ENCODE measurements at regions not wholly inside any gene's neighbourhood (a gene's known extent, or its start where the extent isn't known, plus 50 kb on each side); places are given as distances from the start of the nearest gene placed in this dataset.

DNA sequence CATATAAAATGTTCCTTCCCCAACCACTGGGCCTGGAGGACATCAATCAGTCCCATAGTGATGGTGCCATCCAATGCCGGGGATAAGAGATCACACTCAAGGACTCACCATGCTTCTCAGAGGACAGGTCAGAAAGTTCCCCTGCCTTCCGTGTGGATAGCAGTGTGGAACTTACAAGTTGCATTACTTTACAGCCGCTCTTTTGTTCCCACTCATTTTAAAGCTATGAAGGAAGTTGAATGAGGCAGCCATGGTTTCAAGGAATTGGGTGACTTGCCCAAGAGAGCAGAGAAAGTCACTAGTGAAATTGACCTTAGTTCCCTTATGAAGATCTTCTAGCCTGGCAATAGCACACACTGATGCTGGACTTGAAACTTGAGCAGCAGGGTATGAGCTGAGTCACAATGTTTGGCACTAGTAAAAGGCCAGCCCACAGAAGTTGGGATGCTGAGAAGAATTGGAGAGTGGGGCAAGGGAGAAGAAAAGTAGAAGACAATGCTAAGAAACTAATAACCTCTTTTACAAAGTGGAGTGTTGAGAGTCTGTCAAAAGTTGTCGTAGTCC lies 78.7 kb downstream of the CXCL12 start:
- Histone ChIP-seq H3K27me3 (replicated peaks; ENCODE audit: insufficient read depth, low read length) (no peaks in the 10 kb centered on the region), H3F3A (ENCODE audit: insufficient read depth, low read length) (no peaks in the 10 kb centered on the region), H3K27ac (ENCODE audit: low read length) (no peak overlapping the region), H3K9me3 (replicated peaks; ENCODE audit: insufficient read depth, low read length) (no peaks in the 10 kb centered on the region), H3K4me1 (ENCODE audit: low read length) (no peaks in the 10 kb centered on the region), H2AFZ (ENCODE audit: low read length) (no peak overlapping the region), H3K36me3 (replicated peaks; ENCODE audit: insufficient read depth, low read length) (no peaks in the 10 kb centered on the region), H4K20me1 (ENCODE audit: insufficient read depth, low read length) (no peaks in the 10 kb centered on the region), H3K79me2 (ENCODE audit: low read length) (no peaks in the 10 kb centered on the region), H3K9me2 (replicated peaks; ENCODE audit: insufficient read depth, low read length) (no peaks in the 10 kb centered on the region), H3K9ac (ENCODE audit: low read length) (no peak overlapping the region), H3K4me3 (ENCODE audit: low read length) (no peak overlapping the region), H3K4me2 (ENCODE audit: low read depth, low read length) (no peak overlapping the region)
- TF ChIP-seq EZH2 (optimal IDR thresholded peaks at IDR 0.05; ENCODE audit: low read depth, low read length) (no peak), EZH2phosphoT487 (IDR thresholded peaks at IDR 0.05; ENCODE audit: low read length) (no peak), CTCF (IDR thresholded peaks at IDR 0.05; ENCODE audit: low read length) (no peak)
- no peak for DNase-seq

DNA sequence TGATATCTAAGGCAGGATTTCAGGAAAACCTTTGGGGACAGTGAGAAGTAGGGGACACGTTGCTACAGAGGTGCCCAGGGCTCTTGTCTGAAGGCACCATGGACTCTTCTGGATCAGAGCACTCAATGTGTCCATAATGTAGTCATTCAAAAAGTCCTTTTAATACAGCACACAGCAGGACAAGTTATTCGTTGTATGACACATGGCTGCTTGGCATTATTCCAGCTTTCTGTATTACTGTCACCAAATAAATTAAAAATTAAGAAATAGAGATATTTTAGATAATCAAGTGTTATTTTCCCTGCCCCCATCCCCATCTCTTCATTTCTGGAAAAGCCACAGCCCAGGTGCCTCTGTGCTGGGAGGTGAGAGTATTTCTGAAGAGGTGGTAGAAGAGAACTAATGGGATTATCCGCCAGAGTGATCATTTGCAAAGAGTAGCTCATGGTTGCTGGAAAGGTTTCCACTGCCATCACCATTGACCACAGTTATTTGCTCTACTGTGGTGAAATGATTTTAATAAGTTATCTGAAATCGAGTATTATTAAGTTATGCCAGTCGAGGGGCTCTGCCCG lies 83.0 kb downstream of the CXCL12 start:
- H3K9ac ChIP-seq (ENCODE audit: low read length), result no peak overlapping the region
- no peaks in the 10 kb centered on the region for H3K36me3 ChIP-seq (replicated peaks; ENCODE audit: insufficient read depth, low read length)
- no peak overlapping the region for H3K4me2 ChIP-seq (ENCODE audit: low read depth, low read length)
- DNase-seq, result no peak
- no peaks in the 10 kb centered on the region for H3F3A ChIP-seq (ENCODE audit: insufficient read depth, low read length)
- no peak overlapping the region for H3K4me3 ChIP-seq (ENCODE audit: low read length)
- H3K79me2 ChIP-seq (ENCODE audit: low read length), result no peaks in the 10 kb centered on the region
- H2AFZ ChIP-seq (ENCODE audit: low read length), result no peak overlapping the region
- H4K20me1 ChIP-seq (ENCODE audit: insufficient read depth, low read length), result no peaks in the 10 kb centered on the region
- H3K27me3 ChIP-seq (replicated peaks; ENCODE audit: insufficient read depth, low read length), result no peaks in the 10 kb centered on the region
- H3K9me2 ChIP-seq (replicated peaks; ENCODE audit: insufficient read depth, low read length), result no peaks in the 10 kb centered on the region
- H3K27ac ChIP-seq (ENCODE audit: low read length), result no peak overlapping the region
- no peaks in the 10 kb centered on the region for H3K4me1 ChIP-seq (ENCODE audit: low read length)
- no peaks in the 10 kb centered on the region for H3K9me3 ChIP-seq (replicated peaks; ENCODE audit: insufficient read depth, low read length)
- TF ChIP-seq CTCF (IDR thresholded peaks at IDR 0.05; ENCODE audit: low read length), result no peak
- TF ChIP-seq EZH2phosphoT487 (IDR thresholded peaks at IDR 0.05; ENCODE audit: low read length), result no peak
- no peak for TF ChIP-seq EZH2 (optimal IDR thresholded peaks at IDR 0.05; ENCODE audit: low read depth, low read length)

DNA sequence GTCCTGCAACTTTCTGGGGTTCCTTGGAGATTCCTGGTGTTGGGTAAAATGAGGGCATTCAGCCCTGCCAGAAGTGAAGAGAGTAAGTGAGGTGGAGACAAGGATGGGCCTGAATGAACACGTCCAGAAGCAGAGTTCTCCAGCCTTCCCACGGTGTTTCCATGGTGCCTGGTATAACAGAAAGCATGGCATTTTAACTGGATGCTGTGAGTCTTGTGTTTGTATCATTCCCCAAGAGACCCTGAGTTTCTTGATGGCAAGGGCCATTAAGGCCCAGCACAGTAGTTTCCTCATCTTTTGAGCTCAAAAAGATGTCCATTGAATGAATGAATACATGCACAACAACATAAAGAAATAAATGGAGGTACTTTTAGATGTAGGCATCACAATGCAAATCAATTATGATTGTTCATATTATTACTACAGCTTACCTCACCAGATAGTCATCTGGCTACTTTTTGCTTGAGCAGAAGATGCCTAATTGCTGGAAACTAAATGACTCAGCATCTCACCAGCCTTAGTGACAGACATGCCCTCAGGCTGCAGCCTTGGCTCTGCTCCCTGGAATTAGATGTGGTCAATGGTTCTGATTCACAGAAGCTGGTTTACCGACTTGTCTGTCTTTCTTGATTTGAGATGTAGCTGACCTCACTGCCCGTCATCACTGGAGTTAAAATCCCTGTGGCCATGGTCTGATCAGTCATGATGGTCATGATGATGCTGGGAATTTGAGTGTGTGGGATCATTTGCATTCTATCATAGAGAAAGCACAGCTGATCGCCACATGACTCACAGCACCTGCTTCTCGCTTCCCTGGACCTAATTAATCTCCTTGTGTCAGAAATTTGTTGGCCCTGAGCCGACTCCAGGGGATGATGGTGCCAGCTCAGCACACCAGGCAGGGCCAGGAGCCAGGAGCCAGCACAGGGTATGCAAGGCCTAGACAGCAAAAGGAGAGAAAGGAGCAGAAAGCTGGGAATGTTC lies 83.9 kb downstream of the CXCL12 start:
- Histone ChIP-seq H4K20me1 (ENCODE audit: insufficient read depth, low read length) (no peaks in the 10 kb centered on the region), H3F3A (ENCODE audit: insufficient read depth, low read length) (no peaks in the 10 kb centered on the region), H3K4me1 (ENCODE audit: low read length) (no peaks in the 10 kb centered on the region), H3K9me3 (replicated peaks; ENCODE audit: insufficient read depth, low read length) (no peaks in the 10 kb centered on the region), H3K79me2 (ENCODE audit: low read length) (no peaks in the 10 kb centered on the region), H3K27me3 (replicated peaks; ENCODE audit: insufficient read depth, low read length) (no peaks in the 10 kb centered on the region), H3K36me3 (replicated peaks; ENCODE audit: insufficient read depth, low read length) (no peaks in the 10 kb centered on the region), H2AFZ (ENCODE audit: low read length) (no peak overlapping the region), H3K4me3 (ENCODE audit: low read length) (no peak overlapping the region), H3K9me2 (replicated peaks; ENCODE audit: insufficient read depth, low read length) (no peaks in the 10 kb centered on the region), H3K4me2 (ENCODE audit: low read depth, low read length) (no peak overlapping the region), H3K9ac (ENCODE audit: low read length) (no peak overlapping the region), H3K27ac (ENCODE audit: low read length) (no peak overlapping the region)
- TF ChIP-seq EZH2 (optimal IDR thresholded peaks at IDR 0.05; ENCODE audit: low read depth, low read length) (no peak), CTCF (IDR thresholded peaks at IDR 0.05; ENCODE audit: low read length) (no peak), EZH2phosphoT487 (IDR thresholded peaks at IDR 0.05; ENCODE audit: low read length) (no peak)
- DNase-seq, result no peak
